ENCODE measurements at regions not wholly inside any gene's neighbourhood (a gene's known extent, or its start where the extent isn't known, plus 50 kb on each side); places are given as distances from the start of the nearest gene placed in this dataset.

DNA sequence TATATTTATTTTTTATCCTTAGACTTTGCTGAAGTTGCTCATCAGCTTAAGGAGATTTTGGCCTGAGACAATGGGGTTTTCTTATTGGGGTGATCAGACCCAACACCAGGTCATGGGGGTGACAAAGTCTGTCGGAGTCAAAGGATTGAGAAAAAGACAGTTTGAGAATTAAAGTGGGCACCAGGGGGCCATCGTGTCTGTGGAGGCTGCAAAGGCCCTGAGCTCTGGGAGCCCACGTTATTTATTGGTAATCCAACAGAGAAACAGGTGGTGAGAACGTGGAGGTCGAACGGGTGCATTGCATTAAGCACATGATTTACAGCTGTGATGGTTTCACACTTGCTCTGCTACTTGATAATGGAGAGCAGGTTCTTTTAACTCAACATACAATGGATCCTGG lies 102.5 kb upstream of the CDH10 start:
- no peak for TF ChIP-seq POLR2A (IDR thresholded peaks at IDR 0.05; ENCODE audit: extremely low read depth, insufficient read length)
- no peak for TF ChIP-seq MYC (IDR thresholded peaks at IDR 0.05; ENCODE audit: low read depth, low read length)

All from NB4 (cell line).